GM23338 (cell line): ENCODE measurements at regions not wholly inside any gene's neighbourhood (a gene's known extent, or its start where the extent isn't known, plus 50 kb on each side); places are given as distances from the start of the nearest gene placed in this dataset.

Experiments used
- ATAC-seq: fragments of 200-7000 bp; cut with Tn5 transposase; 3 replicates; pipeline ENCODE4 v1.9.1; 2020
- DNase-seq: peaks from one replicate; pipeline ENCODE4 v3.0.0-alpha.2; 2015; ENCODE audit warnings: low spot score
- H2AFZ ChIP-seq: fragments of 200-600 bp; sonication (generic); 2 replicates; pipeline ENCODE4 v1.8.0; 2016; ENCODE audit warnings: antibody characterized with exemption, mild to moderate bottlenecking, moderate library complexity
- H3F3A ChIP-seq: fragments of 200-600 bp; sonication (generic); replicated peaks from 2 replicates; pipeline ENCODE4 v1.8.0; 2017; ENCODE audit warnings: antibody characterized with exemption, mixed run types, low read depth
- H3K27ac ChIP-seq: fragments of 200-600 bp; sonication (generic); 2 replicates; pipeline ENCODE4 v1.6.1; 2016; ENCODE audit warnings: low read depth
- H3K27me3 ChIP-seq: fragments of 200-600 bp; sonication (generic); 2 replicates; pipeline ENCODE4 v1.8.0; 2016; ENCODE audit warnings: mild to moderate bottlenecking, mixed run types, moderate library complexity; ENCODE audit not compliant: insufficient read depth
- H3K36me3 ChIP-seq: fragments of 200-600 bp; sonication (generic); 2 replicates; pipeline ENCODE4 v1.8.0; 2016; ENCODE audit warnings: mild to moderate bottlenecking; ENCODE audit not compliant: insufficient read depth
- H3K4me1 ChIP-seq: fragments of 200-600 bp; sonication (generic); 2 replicates; pipeline ENCODE4 v1.8.0; 2016; ENCODE audit warnings: mild to moderate bottlenecking, moderate library complexity; ENCODE audit not compliant: insufficient read depth
- H3K4me2 ChIP-seq: fragments of 200-600 bp; sonication (generic); 2 replicates; pipeline ENCODE4 v1.7.1; 2017; ENCODE audit warnings: mixed run types
- H3K4me3 ChIP-seq: fragments of 200-600 bp; sonication (generic); 2 replicates; pipeline ENCODE4 v1.6.1; 2016; ENCODE audit warnings: mixed run types
- H3K79me2 ChIP-seq: fragments of 200-600 bp; sonication (generic); replicated peaks from 2 replicates; pipeline ENCODE4 v1.8.0; 2017; ENCODE audit warnings: mild to moderate bottlenecking; ENCODE audit not compliant: insufficient read depth
- H3K9me2 ChIP-seq: fragments of 200-600 bp; sonication (generic); 2 replicates; pipeline ENCODE4 v1.8.0; 2017; ENCODE audit not compliant: insufficient read depth
- H4K20me1 ChIP-seq: fragments of 200-600 bp; sonication (generic); replicated peaks from 2 replicates; pipeline ENCODE4 v1.8.0; 2017; ENCODE audit warnings: mild to moderate bottlenecking; ENCODE audit not compliant: insufficient read depth
- H3K27ac Mint-ChIP-seq: 2 replicates; pipeline ENCODE4 v1.8.0; 2020; ENCODE audit warnings: inconsistent platforms, mild to moderate bottlenecking, moderate library complexity, mixed read lengths
- H3K27me3 Mint-ChIP-seq: 3 replicates; pipeline ENCODE4 v1.8.0; 2022; ENCODE audit warnings: low read depth, mild to moderate bottlenecking, moderate library complexity, mixed read lengths, inconsistent platforms; ENCODE audit not compliant: insufficient read depth, poor library complexity
- H3K36me3 Mint-ChIP-seq: 3 replicates; pipeline ENCODE4 v1.8.0; 2021; ENCODE audit warnings: low read depth, mild to moderate bottlenecking, inconsistent platforms, moderate library complexity, mixed read lengths
- H3K4me1 Mint-ChIP-seq: 3 replicates; pipeline ENCODE4 v1.8.0; 2020; ENCODE audit warnings: mild to moderate bottlenecking, inconsistent platforms, mixed read lengths
- H3K4me3 Mint-ChIP-seq: 3 replicates; pipeline ENCODE4 v1.8.0; 2021; ENCODE audit warnings: moderate library complexity, mild to moderate bottlenecking, inconsistent platforms, mixed read lengths
- H3K9me3 Mint-ChIP-seq: 3 replicates; pipeline ENCODE4 v1.8.0; 2020; ENCODE audit warnings: moderate library complexity, mild to moderate bottlenecking, inconsistent platforms, mixed read lengths
- CTCF ChIP-seq, 2 experiments: fragments of 200-600 bp in 1 of 2; sonication (generic) in 1 of 2; conservative IDR thresholded peaks; 2 replicates each; pipeline versions ENCODE4 v1.5.1 to v1.6.1; 2016 to 2017; ENCODE audit warnings: antibody characterized with exemption in 2 of 2, low read depth in 2 of 2, mild to moderate bottlenecking in 2 of 2, moderate library complexity in 1 of 2
- ETS1 ChIP-seq: IDR thresholded peaks from 2 replicates; pipeline ENCODE4 v1.6.1; 2016; ENCODE audit warnings: antibody characterized with exemption
- EZH2phosphoT487 ChIP-seq: fragments of 200-600 bp; sonication (generic); IDR thresholded peaks from one replicate; pipeline ENCODE4 v1.8.1; 2018; ENCODE audit warnings: antibody characterized with exemption; ENCODE audit not compliant: unreplicated experiment
- JUNB ChIP-seq: IDR thresholded peaks from one replicate; pipeline ENCODE4 v1.6.1; 2016; ENCODE audit warnings: antibody characterized with exemption; ENCODE audit not compliant: unreplicated experiment
- NANOG ChIP-seq: IDR thresholded peaks from 2 replicates; pipeline ENCODE4 v1.6.1; 2016; ENCODE audit warnings: antibody characterized with exemption, borderline replicate concordance
- POLR2AphosphoS5 ChIP-seq: IDR thresholded peaks from 2 replicates; pipeline ENCODE4 v1.6.1; 2016; ENCODE audit warnings: antibody characterized with exemption, low read depth
- ZNF114 ChIP-seq: fragments of 250-450 bp; sonication (Bioruptor Pico); IDR thresholded peaks from 2 replicates; pipeline ENCODE4 v1.5.0; 2020; ENCODE audit warnings: mild to moderate bottlenecking, moderate library complexity
- ZNF462 ChIP-seq: fragments of 250-450 bp; sonication (Bioruptor Pico); IDR thresholded peaks from 2 replicates; pipeline ENCODE4 v1.5.0; 2020; ENCODE audit warnings: mild to moderate bottlenecking, moderate library complexity

DNA sequence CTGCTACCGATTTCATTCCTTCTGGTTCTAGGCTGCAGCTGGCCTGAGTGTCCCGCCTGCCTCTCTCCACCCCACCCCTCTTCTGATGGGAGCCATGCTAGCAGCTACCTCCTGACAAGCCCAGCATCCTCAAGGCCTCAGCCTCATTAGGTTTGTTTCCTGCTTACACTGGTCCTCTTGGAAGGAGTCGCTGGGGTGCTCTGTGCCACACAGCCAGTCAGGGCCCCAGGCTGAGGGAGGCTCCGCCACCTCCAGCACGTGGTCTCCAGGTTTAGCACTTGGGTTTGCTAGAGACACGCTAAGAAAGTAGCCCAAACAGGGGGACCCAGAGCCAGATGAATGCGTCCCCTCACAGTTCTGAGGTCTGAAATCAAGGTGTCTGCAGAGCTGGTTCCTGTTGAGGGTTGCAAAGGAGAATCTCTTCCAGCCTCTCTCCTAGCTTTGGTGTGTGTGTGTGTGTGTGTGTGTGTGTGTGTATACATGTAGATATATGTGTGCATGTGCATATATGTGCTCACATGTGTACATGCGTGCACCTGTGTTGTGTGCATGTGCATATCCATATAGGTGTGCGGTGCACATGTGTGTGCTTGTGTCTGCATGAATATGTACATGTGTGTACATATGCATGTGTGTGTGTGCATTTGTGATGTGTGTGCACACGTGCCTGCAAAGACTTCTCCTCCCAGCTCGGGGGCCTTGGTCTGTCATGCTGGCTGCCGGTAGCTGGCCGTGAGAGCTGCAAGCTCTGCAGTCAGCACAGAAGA, 301.1 kb upstream of the AJAP1 start:
- Mint-ChIP-seq H3K4me1 (no peaks in the 10 kb centered on the region), H3K9me3 (peaks cover 100% of the 10 kb centered on the region), H3K36me3 (peaks cover 31% of the 10 kb centered on the region), H3K27ac (no peak overlapping the region), H3K4me3 (no peak overlapping the region), H3K27me3 (peaks cover 13% of the 10 kb centered on the region)
- Histone ChIP-seq H2AFZ (no peak overlapping the region), H3K27ac (no peak overlapping the region), H3K36me3 (no peaks in the 10 kb centered on the region), H3K27me3 (no peaks in the 10 kb centered on the region), H3K9me2 (no peaks in the 10 kb centered on the region), H4K20me1 (no peaks in the 10 kb centered on the region), H3K4me3 (no peak overlapping the region), H3K4me1 (no peaks in the 10 kb centered on the region), H3F3A (no peaks in the 10 kb centered on the region), H3K4me2 (no peak overlapping the region), H3K79me2 (no peaks in the 10 kb centered on the region)
- ATAC-seq (no peak), DNase-seq (no peak)
- no peak for TF ChIP-seq NANOG
- TF ChIP-seq POLR2AphosphoS5, result no peak
- TF ChIP-seq JUNB, result no peak
- no peak for TF ChIP-seq EZH2phosphoT487
- no peak for TF ChIP-seq CTCF (conservative IDR thresholded peaks at IDR 0.05; ENCODE audit: low read depth in 2 of 2)

GRCh38 chr1:4355839-4356238, 298.6 kb upstream of the AJAP1 start:
- H3K27ac ChIP-seq, result no peak overlapping the region
- no peak overlapping the region for H3K4me3 ChIP-seq
- Mint-ChIP-seq H3K9me3 (peaks cover 100% of the 10 kb centered on the region), H3K27ac (no peak overlapping the region), H3K4me3 (no peak overlapping the region), H3K36me3 (peaks cover 29% of the 10 kb centered on the region), H3K27me3 (peaks cover 7% of the 10 kb centered on the region), H3K4me1 (no peaks in the 10 kb centered on the region)
- no peaks in the 10 kb centered on the region for H3K27me3 ChIP-seq
- H3F3A ChIP-seq, result no peaks in the 10 kb centered on the region
- no peaks in the 10 kb centered on the region for H4K20me1 ChIP-seq
- no peak overlapping the region for H3K4me2 ChIP-seq
- H3K9me2 ChIP-seq, result no peaks in the 10 kb centered on the region
- H3K36me3 ChIP-seq, result no peaks in the 10 kb centered on the region
- no peak overlapping the region for H2AFZ ChIP-seq
- ATAC-seq (no peak), DNase-seq (no peak)
- H3K79me2 ChIP-seq, result no peaks in the 10 kb centered on the region
- no peaks in the 10 kb centered on the region for H3K4me1 ChIP-seq
- TF ChIP-seq ETS1 (no peak), POLR2AphosphoS5 (no peak), ZNF114 (no peak), ZNF462 (CRISPR knock-in tag) (no peak), CTCF (conservative IDR thresholded peaks at IDR 0.05; ENCODE audit: low read depth in 2 of 2) (no peak), EZH2phosphoT487 (no peak), JUNB (no peak)
